ENCODE measurements at regions not wholly inside any gene's neighbourhood (a gene's known extent, or its start where the extent isn't known, plus 50 kb on each side); places are given as distances from the start of the nearest gene placed in this dataset.
"Not testable (repeated sequence)": the region's sequence is repeated elsewhere in the genome, so short reads cannot be mapped to it uniquely, and the experiment has no call there.

- WGBS, 2 donors, result 67 to 73% methylated on average over 9 of the region's 9 CpGs
- Histone ChIP-seq H3K27me3 (no peaks in the 10 kb centered on the region), H3K27ac (no peak overlapping the region), H3K4me3 (no peak overlapping the region), H3K4me1 (no peaks in the 10 kb centered on the region), H3K36me3 (no peaks in the 10 kb centered on the region), H3K9me3 (no peaks in the 10 kb centered on the region)
- TF ChIP-seq POLR2A (IDR thresholded peaks at IDR 0.05), result no peak
- TF ChIP-seq CTCF (IDR thresholded peaks at IDR 0.05), result peak in 2 of 6 experiments; percentile 28 to 40
- DNase-seq, result no peak
- intact Hi-C loops (cut with DNase I), result no loop called here
Observed at GRCh38 chr5:79924936-79925893, 65.8 kb downstream of the MTX3 start.

- no peak overlapping the region for H3K27ac ChIP-seq
- 25 to 57% methylated on average over 1 of the region's 1 CpG for WGBS, 2 donors
- DNase-seq, result no peak
- intact Hi-C loops (cut with DNase I), result no loop called here
- no peaks in the 10 kb centered on the region for H3K36me3 ChIP-seq
- no peak overlapping the region for H3K4me3 ChIP-seq
- H3K27me3 ChIP-seq, result no peaks in the 10 kb centered on the region
- no peak for TF ChIP-seq CTCF (IDR thresholded peaks at IDR 0.05)
- no peak for TF ChIP-seq POLR2A (IDR thresholded peaks at IDR 0.05)
- no peaks in the 10 kb centered on the region for H3K9me3 ChIP-seq
- no peaks in the 10 kb centered on the region for H3K4me1 ChIP-seq
Observed at GRCh38 chr5:79923431-79923830, 67.6 kb downstream of the MTX3 start.

GRCh38 chr5:79922626-79923025 is 68.4 kb downstream of the MTX3 start:
- H3K4me3 ChIP-seq, result no peak overlapping the region
- H3K4me1 ChIP-seq, result no peaks in the 10 kb centered on the region
- H3K36me3 ChIP-seq, result no peaks in the 10 kb centered on the region
- H3K9me3 ChIP-seq, result no peaks in the 10 kb centered on the region
- no peaks in the 10 kb centered on the region for H3K27me3 ChIP-seq
- TF ChIP-seq POLR2A (IDR thresholded peaks at IDR 0.05) (no peak), CTCF (IDR thresholded peaks at IDR 0.05) (no peak)
- H3K27ac ChIP-seq, result no peak overlapping the region
- no peak for DNase-seq
- WGBS, 2 donors, result 89 to 91% methylated on average over 2 of the region's 2 CpGs
- intact Hi-C loops (cut with DNase I), result no loop called here

- intact Hi-C loops (cut with DNase I); H3K27me3 ChIP-seq; H3K27ac ChIP-seq; H3K4me3 ChIP-seq; H3K4me1 ChIP-seq; DNase-seq; H3K36me3 ChIP-seq; H3K9me3 ChIP-seq: not testable (repeated sequence)
- 87 to 92% methylated on average over 1 of the region's 1 CpG for WGBS, 2 donors
Observed at GRCh38 chr5:79907452-79907851, 83.6 kb downstream of the MTX3 start.

GRCh38 chr5:79902571-79902970 is 88.5 kb downstream of the MTX3 start:
- H3K9me3 ChIP-seq; intact Hi-C loops (cut with DNase I); H3K27ac ChIP-seq; DNase-seq; H3K27me3 ChIP-seq; H3K4me3 ChIP-seq; H3K4me1 ChIP-seq; H3K36me3 ChIP-seq: not testable (repeated sequence)
- no CpG with 5 or more reads among the region's 10 CpGs for WGBS, 2 donors

GRCh38 chr5:79901631-79902030 is 89.4 kb downstream of the MTX3 start:
- H3K27ac ChIP-seq, result no peak overlapping the region
- intact Hi-C loops (cut with DNase I), result no loop called here
- H3K9me3 ChIP-seq, result no peaks in the 10 kb centered on the region
- no peak overlapping the region for H3K4me3 ChIP-seq
- TF ChIP-seq CTCF (IDR thresholded peaks at IDR 0.05), result no peak
- TF ChIP-seq POLR2A (IDR thresholded peaks at IDR 0.05), result no peak
- DNase-seq, result no peak
- H3K4me1 ChIP-seq, result no peaks in the 10 kb centered on the region
- 47 to 78% methylated on average over 5 of the region's 5 CpGs for WGBS, 2 donors
- H3K36me3 ChIP-seq, result no peaks in the 10 kb centered on the region
- H3K27me3 ChIP-seq, result no peaks in the 10 kb centered on the region

Data from esophagus squamous epithelium (tissue), 5 donors.